GM18858 (cell line): ENCODE measurements at regions not wholly inside any gene's neighbourhood (a gene's known extent, or its start where the extent isn't known, plus 50 kb on each side); places are given as distances from the start of the nearest gene placed in this dataset.
"Not testable (repeated sequence)": the region's sequence is repeated elsewhere in the genome, so short reads cannot be mapped to it uniquely, and the experiment has no call there.

ENCODE experiments used
- ATAC-seq: cut with Tn5 transposase; IDR thresholded peaks from one replicate; pipeline ENCODE4 v1.9.1; 2021; ENCODE audit not compliant: unreplicated experiment

DNA sequence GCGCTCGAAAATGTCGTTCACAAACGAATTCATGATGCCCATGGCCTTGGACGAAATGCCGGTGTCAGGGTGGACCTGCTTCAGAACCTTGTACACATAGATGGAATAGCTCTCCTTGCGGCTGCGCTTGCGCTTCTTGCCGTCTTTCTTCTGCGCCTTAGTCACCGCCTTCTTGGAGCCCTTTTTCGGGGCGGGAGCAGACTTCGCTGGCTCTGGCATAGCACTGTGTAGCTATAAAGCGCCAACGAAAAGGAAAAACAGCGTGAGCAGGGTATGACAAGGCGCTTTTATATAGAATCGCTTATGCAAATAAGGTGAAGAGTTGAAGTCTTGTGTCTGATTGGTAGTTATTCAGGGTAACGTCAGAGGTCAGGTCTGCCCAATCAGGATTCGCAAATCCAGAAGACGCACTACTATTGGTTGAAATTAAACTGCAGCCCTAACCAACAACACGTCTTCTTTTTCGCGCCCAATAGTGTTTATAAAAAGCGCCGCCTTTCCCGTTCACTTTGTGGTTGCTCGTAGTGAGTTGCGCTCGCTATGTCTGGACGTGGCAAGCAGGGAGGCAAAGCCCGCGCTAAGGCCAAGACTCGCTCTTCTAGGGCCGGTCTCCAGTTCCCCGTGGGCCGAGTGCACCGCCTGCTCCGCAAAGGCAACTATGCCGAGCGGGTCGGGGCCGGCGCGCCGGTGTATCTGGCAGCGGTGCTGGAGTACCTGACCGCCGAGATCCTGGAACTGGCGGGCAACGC, 114.8 kb upstream of the PRSS16 start:
- ATAC-seq: peak; percentile 67

DNA sequence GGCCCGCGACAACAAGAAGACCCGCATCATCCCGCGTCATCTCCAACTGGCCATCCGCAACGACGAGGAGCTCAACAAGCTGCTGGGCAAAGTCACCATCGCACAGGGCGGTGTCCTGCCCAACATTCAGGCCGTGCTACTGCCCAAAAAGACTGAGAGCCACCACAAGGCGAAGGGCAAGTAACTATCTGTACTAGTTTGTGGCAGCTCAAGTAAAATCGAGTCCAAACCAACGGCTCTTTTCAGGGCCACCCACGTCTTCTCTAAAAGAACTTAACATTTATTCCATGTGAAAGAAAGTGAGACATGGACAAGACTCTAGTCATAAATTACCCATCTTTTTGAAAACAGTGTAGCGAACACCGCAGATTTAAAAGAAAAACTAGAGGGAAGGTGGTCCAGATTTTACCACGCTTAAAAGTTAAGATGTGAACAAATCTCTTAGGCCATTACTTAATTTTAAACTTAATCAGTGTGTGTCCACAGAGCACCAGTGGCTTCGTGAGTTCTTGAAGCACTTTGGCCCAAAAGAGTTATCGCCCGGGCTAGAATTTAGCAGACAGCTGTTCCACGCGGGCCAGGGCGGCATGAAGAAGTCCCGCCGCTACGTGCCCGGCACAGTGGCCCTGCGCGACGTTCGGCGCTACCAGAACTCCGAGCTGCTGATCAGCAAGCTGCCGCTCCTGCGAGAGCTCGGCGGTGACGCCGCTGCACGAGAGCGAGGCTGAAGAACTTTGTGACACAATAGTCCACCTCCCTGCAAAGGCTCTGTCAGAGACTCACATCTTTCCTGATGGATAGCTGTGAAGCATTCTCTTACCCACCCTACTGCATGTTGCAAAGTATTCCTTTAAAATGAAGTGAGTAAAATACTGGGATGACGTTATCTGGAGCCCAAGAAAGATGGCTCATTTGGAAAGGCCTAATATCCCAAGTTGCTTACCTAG, 113.9 kb upstream of the PRSS16 start:
- no peak for ATAC-seq

DNA sequence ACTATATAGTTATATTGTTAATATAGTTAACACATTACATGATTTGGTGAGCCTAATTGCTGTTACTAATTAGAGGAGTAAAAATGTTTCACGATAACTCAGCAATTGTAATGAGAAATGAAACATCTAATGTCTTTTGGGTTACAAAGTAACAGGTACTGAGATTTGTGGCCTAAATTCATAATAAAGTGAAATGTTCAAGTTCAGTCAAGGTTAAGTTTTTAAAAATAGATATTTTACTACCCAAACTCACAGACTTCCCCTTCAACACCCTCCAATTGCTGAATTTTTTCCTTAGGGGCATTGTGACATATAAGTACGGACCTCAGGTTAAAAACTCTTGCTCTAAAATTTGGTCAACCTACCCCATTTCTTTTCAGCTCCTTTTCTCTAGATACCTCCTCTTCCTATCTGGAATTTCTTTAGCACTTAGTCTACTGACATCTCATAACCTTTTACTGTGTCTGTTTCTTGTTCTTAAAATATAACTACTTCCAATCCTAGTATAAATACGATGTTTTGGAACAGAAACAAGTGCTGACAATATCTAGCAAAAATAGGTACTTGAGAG, 112.3 kb upstream of the PRSS16 start:
- ATAC-seq: no peak

DNA sequence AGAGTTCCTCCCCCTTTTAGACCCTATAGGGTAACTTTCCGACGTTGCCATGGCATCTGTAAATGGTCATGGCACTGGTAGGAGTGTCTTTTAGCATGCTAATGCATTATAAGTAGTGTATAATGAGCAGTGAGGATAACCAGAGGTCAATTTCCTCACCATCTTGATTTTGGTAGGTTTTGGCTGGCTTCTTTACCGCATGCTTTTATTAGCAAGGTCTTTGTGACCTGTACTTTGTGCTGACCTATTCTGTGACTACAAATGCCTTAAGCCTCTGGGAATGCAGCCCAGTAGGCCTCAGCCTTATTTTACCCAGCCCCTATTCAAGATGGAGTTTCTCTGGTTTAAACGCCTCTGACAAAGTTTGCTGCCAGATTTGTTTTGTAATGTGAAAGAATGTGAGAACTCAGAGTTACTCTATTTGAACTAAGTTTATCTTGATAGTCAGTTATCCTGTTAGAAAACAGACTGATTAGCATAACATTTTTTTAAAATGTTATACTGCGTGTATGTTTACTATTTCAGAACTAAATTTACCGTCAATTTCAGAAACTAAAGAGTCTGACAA, 111.3 kb upstream of the PRSS16 start:
- no peak for ATAC-seq

DNA sequence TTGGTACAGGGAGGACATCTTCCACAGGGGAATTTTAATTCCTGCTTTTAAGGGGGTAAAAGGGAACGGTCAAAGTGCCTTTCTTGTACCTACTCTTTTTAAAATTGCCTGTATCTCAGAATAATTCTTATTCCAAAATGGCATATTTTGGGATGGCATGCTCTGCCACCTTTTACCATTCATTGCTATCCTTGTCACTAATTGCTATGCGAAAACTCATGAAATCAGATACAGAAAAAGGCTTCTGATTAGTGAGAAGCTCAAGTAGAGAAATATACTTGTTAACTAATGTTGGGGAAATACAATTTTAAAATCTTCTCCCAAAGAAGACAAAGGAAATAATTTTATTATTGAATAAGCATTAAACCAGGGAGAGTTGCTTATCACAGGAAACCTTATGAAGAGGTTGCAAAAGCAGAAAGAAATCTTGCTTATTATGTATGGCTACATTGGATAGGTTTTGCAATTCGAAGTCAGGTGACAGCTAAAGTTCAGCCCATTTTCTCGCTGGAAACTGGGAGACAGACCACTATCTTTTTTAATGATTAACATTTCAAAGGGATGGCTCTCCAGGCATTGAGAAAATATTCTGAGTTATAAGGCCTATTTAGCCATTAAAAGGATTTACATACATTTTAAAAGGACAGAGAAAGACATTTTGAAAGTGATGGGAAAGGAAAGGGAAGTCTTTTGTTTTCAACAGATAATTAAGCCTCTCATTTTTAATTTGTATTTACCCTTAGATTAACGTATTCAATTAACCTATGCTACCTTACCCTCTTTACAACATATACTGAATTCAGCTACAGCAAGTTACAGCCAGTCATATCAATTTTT, 110.3 kb upstream of the PRSS16 start:
- ATAC-seq: no peak

DNA sequence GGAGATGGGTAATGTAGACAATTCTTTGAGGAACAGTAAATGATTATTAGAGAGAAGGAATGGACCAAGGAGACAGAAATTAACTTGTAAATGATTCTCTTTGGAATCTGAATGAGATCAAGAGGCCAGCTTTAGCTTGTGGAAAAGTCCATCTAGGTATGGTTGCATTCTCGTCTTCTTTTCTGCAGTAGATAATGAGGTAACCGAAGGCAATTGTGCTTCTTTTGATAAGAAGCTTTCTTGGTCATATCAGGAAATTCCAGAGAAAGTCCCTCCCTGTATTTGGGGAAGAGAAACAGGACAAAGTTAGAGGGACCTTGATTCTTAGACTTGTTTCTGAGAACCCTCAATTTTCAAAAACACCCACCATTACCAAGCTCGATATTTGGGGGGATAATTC, 109.1 kb upstream of the PRSS16 start:
- no peak for ATAC-seq

DNA sequence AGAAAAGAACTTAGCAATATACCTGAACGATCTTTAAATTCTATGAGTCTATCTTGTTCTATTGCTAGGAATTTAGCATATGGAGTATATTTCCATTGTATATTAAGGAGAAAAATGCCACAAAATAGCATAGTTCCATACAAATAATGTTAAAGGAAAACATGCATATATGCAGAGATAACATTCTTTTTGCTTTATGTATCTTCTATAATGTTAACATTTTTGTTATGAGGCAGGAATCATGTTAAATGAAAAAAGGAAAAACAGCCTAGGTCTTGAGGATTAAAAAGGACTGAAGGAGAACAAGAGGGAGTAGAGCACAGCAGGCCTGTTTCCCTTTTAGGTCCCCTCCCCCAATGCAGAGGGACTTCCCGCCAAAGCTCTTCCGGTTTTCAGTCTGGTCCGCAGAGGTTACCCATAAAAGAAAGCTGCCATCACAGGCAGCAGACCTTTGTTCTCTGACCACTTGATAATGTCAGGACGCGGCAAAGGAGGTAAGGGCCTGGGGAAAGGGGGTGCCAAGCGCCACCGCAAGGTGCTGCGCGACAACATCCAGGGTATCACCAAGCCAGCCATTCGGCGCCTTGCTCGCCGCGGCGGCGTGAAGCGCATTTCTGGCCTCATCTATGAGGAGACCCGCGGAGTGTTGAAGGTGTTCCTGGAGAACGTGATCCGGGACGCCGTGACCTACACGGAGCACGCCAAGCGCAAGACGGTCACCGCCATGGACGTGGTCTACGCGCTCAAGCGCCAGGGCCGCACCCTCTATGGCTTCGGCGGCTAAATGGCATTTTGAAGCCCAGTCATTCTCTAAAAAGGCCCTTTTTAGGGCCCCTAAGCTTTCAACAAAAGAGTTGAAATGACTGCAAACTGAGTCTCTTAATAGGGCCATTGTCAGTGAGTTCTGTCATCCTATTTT, 108.4 kb upstream of the PRSS16 start:
- ATAC-seq: peak; percentile 50

DNA sequence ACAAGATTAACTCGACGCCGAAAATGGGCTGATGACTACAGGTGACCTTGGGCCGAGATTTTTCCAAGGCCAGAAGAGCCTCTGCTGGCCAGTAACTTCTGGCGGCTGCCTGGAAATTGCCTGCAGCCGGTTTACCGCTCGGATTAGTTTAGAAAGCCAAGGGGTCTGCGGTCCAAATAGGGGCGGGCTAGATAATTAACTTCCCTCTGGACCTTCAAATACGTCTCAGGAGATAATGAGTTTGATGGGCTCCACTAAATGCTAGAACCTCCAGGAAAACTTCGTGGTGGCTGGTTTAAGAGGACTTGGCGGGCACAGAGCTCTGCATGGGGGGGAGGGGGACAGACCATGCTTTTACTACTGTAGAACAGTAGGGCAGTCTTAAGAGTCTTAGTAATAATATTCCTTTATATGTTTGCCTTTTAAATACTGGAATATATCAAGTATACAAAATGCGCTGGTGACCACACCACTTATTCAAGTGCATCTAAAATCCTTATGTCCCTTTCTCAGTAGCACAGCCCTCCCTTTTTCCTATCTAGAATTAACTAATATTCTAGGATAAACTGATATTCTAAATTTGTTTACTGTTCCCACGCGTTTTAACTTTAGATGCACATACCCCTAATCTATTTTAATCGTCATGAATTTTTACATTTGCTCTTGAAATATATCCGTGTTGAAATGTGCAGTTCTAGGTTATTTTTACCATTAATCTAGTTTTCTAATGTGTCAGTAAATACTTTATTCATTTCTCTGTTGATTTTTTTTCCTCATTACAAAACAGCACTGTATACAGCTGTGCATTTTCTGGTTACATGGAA, 107.5 kb upstream of the PRSS16 start:
- ATAC-seq: no peak

DNA sequence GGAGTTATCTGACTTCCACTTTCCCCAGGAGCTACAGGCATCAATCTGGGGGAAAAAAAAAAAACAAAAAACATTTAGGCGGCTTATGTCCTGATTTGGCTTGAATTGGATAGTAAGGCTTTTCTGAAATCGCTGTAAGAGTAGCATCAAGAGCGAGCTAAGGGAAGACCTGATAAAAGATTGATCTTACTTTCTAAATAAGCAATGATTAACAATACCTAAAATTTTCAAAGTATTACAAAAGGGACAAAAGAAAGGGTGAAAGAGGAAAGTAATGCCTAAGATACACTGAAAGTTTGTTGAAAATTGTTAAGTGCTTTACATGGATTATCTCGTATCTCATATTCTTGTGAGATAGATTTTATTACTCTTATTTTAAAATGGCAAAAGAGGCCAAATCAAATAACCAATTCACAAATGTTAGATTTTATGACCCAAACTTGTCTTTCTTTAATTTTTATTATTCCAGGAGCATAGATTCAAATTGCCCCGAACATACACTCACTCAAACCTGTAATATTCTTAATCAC, 106.4 kb upstream of the PRSS16 start:
- ATAC-seq: no peak

DNA sequence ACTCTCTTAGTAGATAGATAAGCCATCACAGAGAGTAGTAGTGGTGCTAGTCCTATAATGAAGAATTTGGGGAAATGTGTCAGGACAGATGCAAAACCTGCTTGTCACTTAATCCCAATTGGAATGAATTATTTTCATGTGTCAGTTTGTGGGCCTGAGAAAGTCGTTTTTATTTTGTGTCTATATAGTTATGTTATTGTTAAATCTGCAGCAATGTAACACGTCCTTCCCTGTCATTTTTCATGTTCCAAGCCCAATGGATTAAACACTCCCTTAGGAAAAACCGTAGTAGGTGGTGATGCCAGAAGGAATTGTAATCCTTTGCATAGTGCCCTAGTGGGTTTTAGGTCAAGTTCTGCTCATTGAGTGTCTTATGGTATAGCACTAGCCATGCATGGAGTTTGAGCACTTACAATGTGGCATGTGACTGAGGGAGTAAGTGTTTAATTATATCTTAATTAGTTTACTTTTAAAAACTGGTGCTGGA, 105.9 kb upstream of the PRSS16 start:
- no peak for ATAC-seq

DNA sequence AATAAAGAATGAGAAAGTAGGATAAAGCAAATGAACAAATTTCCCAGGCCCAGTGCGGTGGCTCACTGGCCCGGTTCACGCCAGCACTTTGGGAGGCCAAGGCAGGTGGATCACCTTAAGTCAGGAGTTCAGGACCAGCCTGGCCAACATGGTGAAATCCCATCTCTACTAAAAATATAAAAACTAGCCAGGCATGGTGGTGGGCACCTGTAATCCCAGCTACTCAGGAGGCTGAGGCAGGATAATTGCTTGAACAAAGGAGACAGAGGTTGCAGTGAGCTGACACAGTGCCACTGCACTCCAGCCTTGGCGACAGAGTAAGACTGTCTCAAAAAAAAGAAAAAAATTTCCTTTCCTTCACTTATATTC, 104.5 kb upstream of the PRSS16 start:
- ATAC-seq: not testable (repeated sequence)

DNA sequence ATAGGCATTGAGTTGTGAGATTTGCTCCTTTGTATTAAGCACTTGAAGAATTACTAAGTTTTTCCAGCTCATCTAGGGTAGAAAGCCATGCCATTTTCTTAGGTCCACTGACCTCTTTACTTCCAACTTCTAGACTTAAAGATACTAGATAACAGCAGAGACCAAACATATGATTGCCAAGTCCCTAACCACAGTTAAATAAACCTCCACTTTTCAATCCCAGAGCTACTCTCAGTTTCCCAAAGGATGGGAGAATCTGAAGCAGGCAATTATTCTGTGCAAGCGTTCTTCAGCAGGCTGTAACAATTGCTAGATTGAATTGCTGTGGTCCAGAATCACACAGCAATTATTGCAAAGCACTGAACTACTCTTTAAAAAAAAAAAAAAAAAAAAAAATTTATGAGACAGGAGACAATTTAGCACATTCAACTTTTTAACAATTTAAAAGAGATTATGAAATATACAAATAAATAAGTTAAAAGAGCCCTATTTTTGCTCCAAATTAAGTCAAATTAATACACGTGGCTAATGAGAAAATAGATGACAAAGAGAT, 104.0 kb upstream of the PRSS16 start:
- ATAC-seq: no peak

DNA sequence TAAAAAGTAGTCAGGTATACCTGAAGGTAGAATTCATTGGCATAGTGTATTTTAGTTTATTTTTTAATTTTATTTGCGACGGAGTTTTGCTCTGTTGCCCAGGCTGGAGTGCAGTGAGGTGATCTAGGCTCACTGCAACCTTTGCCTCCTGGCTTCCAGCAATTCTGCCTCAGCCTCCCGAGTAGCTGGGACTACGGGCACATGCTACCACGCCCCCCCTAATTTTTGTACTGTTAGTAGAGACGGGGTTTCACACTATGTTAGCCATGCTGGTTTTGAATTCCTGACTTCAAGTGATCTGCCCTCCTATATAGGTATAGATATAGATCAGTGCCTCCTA, 102.8 kb upstream of the PRSS16 start:
- ATAC-seq: no peak

DNA sequence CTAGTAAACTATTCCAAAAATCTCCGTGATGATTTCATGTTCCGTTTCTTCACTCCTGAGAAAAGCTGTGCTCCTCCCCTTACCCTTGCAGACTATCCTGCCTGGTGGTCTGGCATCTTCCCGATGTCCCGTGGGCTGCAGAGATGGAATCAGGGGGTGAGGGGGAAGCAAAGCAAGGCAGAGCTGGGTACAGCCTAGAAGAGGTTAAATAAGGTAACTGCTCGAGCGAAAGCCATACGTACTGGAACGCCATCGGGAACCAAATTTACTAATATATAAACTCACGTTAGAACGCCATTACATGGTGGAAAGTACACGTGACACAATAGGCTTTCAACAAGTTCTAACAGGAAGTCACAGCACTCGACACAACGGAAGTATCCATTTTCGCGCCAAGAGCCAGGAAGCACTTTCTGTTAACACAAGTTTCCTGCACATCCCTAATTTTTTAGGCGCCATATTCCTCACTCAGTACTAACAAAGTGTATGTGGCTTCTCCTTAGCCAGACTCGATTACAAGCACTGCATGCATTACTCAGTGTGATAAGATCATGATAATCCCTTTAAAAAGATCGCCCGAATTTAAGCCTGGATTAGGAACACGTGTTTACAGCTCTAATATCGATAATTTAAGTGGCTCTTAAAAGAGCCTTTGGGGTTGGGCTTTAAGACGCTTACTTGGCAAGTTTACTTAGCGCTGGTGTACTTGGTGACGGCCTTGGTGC, 101.6 kb upstream of the PRSS16 start:
- no peak for ATAC-seq

DNA sequence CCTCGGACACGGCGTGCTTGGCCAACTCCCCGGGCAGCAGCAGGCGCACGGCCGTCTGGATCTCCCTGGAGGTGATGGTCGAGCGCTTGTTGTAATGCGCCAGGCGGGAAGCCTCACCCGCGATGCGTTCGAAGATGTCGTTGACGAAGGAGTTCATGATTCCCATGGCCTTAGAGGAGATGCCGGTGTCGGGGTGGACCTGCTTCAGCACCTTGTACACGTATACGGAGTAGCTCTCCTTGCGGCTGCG, 101.1 kb upstream of the PRSS16 start:
- not testable (repeated sequence) for ATAC-seq

DNA sequence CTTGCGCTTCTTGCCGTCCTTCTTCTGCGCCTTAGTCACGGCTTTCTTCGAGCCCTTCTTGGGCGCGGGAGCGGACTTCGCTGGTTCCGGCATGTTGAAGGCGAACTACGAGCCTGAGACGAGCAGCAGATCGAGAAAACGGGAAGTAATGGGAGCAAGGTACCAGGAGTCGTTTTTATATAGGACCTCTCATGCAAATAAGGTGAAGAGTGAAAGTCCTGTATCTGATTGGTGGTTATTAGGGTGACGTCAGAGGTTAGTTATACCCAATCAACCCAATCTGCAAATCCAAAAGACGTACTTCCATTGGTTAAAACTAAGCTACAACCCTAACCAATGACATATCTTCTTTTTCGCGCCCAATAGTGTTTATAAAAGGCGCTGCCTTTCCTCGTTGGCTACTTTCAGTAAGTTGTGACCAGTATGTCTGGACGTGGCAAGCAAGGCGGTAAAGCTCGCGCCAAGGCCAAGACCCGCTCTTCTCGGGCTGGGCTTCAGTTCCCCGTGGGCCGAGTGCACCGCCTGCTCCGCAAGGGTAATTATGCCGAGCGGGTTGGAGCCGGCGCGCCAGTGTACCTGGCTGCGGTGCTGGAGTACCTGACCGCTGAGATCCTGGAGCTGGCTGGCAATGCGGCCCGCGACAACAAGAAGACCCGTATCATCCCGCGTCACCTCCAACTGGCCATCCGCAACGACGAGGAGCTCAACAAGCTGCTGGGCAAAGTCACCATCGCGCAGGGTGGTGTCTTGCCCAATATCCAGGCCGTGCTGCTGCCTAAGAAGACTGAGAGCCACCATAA, 100.6 kb upstream of the PRSS16 start:
- peak; percentile 72 for ATAC-seq

DNA sequence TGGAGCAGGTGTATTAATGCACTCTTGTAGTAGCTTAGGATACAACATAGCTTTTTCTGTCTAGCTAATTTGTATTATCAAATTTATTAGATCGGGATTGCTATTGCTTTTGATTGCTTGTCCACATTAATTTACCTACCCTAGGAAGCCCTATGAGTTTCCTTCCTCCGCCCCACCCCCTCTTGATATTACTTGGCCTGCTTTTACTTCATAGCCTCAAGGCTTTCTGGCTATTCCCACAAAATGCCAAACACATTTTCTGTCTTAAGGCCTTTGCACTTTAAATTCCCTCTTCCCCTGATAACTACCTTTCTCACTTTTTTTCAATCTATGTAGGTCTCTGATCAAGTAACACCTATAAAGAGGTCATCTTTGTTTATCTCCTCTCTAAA, 99.1 kb upstream of the PRSS16 start:
- ATAC-seq: no peak
